GM19438 (cell line): ENCODE measurements at regions not wholly inside any gene's neighbourhood (a gene's known extent, or its start where the extent isn't known, plus 50 kb on each side); places are given as distances from the start of the nearest gene placed in this dataset.
A peak's percentile ranks its signal among the peaks of the same experiment; 100 is the strongest.
"Not testable (repeated sequence)": the region's sequence is repeated elsewhere in the genome, so short reads cannot be mapped to it uniquely, and the experiment has no call there.

Experiments
- ATAC-seq: cut with Tn5 transposase; IDR thresholded peaks from one replicate; pipeline ENCODE4 v1.9.1; 2021; ENCODE audit warnings: low read depth; ENCODE audit not compliant: unreplicated experiment

GRCh38 chr7:81839708-81840369, 70.0 kb upstream of the HGF start:
- ATAC-seq: peak; percentile 73

GRCh38 chr7:81833401-81833800, 63.6 kb upstream of the HGF start:
- ATAC-seq: no peak

GRCh38 chr7:81831883-81832282, 62.0 kb upstream of the HGF start:
- no peak for ATAC-seq

- not testable (repeated sequence) for ATAC-seq
Observed at GRCh38 chr7:81829511-81829910, 59.7 kb upstream of the HGF start.

- ATAC-seq: no peak
Observed at GRCh38 chr7:81822811-81823210, 53.0 kb upstream of the HGF start.

GRCh38 chr7:81819861-81820260, 50.0 kb upstream of the HGF start:
- no peak for ATAC-seq
